Stimulated activated CD4-positive, alpha-beta T cell treated with anti-CD3 and anti-CD28 coated beads, TNF-alpha, amount 100 ng/mL, for 1 hour (primary cell): ENCODE measurements at regions not wholly inside any gene's neighbourhood (a gene's known extent, or its start where the extent isn't known, plus 50 kb on each side); places are given as distances from the start of the nearest gene placed in this dataset.
"Not testable (repeated sequence)": the region's sequence is repeated elsewhere in the genome, so short reads cannot be mapped to it uniquely, and the experiment has no call there.

Experiments used
- DNase-seq, 3 donors: peaks; one replicate each; pipeline ENCODE4 v3.0.0-alpha.2; 2020; ENCODE audit warnings: low read depth in 3 of 3, low spot score in 1 of 3

DNA sequence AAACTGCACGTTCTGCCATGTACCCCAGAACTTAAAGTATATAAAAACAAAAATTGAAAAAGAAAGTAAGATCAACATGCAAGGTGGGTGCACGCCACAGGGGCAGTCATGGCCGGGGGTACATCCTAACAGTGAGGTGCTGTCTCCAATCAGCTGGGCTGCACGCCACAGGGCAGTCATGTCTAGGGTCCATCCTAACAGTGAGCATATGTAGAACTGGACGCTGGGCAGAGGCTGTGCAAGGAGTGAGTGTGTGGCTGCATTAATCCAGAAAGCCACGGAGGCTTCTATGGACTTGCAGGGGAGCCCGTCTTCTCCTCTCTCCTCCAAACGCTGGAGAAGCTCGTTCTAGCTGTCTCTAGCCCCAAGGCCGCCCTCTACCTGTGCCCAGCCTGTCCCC lies 1105.0 kb downstream of the BRD1 start:
- no peak for DNase-seq

DNA sequence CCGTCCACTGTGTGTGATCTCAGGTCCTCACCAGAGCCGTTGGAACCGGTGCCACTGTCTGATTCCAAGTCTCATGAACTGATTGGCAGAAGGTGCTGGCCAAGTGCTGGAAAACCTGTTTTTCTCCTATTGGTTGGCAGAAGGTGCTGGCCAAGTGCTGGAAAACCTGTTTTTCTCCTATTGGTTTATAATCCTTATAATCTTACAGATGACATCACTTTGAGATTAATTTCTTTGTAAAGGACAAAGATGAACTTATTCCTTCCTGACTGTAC lies 1106.3 kb downstream of the BRD1 start:
- DNase-seq, result no peak

DNA sequence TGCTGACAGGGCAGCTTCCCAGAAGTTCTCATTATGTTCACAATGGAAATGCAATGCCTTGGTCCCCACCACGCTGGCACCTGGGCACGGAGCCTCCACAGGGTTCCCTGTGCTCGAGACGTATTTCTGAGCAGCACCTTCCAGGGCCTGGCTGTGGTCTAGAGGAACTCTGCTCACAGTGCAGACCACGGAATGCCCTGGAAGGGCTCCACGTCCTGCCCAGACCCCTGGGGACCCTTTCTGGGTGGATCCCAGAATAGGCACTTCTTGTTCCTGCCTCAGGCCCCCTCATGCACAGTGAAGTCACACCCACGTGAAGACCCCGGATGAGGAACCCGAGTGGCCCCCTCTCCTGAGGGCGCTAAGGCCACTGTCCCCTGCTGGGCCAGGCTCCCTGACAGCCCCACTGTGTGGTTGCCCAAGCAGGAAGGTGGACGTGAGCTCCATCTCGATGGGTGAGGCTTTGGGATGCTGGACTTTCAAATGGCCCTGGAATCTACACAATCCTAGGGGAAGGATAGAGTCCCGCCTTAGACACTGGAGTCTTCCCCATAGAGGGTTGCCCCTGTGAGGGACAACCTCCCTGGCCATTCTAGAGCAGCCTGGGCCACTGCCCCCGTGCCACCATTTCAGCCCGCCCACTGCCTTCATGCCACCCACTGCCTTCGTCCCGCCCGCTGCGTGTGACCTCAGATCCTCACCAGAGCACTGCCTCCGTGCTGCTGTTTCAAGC lies 1106.8 kb downstream of the BRD1 start:
- no peak for DNase-seq

DNA sequence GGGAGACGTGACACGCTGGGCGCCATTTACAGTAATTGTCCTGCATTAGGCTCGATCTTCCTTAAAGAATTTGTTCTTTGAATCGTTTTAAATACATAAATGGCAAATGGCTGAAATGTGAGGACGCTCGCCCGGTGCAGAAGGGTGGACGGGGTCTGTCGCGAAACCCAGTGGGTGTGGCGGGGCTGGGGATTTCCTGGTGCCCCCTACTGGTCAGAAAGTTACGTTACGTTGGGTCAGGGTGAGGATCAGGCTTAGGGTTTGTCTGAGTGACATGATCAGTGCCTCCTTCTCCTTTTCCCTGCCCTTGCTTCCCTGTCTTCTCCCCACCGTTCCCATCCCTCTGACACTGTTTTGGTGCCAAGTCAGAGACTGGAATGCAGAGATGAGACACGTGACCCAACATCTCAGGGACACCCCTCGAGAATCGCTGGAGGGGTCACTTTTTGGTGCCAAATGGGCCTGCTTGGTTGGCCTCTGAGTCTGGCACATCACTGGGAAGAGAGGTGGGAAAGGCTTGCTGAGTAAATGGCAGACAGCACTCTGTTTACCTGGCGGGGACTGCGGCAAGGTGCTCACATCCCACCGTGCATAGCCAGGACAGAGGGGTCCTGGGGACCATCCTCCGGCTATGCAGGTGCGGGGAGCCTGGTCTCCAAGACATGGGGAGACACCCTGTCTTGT lies 1107.6 kb downstream of the BRD1 start:
- DNase-seq, result no peak

DNA sequence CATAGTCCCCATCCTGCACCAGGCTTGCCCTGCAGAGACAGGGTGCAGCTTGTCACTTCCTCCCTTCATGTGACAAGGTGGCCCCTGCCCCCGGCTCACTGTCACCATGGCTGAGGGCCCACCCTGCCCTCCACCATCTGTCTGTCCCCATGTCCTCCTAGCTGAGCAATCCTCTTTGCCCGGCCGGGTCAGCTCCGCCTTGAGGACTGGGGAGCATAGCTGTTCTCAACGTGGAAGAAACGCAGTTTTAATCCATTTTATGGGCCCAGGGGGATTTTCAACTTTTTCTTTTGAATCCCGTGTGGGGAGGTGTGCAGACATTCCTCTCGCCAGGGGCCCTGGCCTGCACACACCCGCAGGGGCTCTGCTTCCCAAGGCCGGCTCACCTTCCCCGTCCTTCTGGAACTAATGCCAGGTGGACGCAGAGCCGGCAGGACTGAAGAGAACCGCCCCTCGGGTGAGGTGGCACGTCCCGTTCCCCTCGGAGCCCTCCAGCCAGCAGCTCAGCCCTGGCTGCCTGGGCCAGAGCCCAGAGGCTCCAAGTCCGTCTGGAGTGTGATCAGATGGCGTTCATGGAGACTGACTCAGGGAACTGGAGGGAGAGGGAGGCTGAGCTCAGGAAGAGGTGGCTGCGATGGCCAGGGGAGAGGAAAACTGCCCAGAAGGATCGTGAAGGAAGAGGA lies 1108.7 kb downstream of the BRD1 start:
- DNase-seq, result no peak

DNA sequence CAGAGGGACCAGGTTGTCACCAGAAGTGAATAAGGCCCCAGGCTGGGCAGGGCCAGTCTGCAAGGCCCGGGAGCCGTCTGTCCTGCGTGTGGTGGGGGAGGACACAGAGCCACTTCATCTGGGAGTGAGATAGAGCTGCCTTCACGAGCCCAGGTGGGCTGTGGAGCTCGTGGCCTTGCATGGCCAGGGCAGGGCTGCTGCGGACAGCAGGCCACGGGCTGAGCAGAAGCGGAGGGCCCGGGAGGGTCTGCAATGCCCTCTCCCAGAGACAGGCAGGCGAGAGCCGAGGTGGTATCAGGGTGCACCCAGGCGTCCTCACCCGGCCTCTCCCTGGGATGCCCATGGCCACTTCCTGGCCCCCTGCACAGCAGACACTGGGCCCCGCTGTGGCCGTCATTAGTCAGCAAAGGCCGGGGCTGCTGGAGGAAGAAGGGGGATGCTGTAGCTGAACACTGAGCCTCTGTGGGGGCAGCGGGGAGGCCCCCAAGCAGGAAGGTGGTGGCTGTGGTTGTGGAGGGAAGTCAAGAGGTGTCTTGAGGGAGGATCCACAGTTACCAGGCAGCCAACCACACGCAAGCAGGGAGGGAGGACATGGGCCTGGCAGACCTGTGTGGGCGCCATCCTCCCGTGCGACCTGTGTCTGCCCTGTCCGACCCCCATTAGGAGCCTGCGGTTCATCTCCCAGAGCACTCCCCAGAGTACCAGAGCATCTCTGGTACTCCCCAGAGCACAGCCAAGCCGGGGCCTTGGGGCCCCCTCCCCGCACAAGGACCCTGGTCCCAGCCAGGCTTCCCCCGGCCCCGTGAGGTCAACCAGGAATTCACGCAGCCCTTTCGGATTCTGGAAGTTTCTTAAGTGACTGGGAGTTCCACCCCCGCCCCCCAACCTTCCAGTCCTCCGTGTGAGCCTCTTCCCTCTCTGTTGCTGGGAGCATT lies 1109.5 kb downstream of the BRD1 start:
- DNase-seq, result no peak

DNA sequence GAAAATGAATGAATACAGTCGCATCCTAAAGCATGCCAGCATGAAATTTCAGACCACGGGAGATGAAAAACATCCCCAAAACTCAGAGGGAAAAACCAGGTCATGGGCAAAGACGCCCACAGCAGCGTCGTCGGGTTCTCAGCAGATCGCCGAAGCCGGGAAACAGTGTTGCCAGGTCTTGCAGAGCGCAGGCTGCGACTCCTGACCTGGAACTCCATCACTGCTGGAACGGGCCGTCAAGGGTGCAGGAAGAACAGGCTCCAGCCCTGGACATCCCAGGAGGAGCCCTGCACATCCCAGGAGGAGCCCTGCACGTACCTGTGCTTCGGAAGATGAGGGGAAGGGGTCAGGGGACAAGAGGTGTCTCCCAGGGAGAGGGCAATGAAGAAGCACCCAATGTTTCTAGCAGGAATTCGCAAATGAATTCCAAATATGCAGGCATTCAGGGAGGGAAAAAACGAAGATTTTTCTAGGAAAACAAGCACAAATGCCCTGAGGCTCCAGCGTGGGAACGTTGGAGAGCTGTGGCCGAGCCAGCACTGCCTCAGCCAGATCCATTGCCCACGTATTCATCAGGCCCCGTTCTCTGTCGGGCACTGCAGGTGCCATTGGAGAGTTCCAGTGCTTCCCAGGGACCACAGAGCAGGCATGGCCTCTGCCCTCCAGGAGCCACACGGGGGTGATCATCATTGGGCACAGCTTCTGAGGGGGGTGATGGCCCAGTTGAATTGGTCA lies 1110.4 kb downstream of the BRD1 start:
- DNase-seq, result no peak

DNA sequence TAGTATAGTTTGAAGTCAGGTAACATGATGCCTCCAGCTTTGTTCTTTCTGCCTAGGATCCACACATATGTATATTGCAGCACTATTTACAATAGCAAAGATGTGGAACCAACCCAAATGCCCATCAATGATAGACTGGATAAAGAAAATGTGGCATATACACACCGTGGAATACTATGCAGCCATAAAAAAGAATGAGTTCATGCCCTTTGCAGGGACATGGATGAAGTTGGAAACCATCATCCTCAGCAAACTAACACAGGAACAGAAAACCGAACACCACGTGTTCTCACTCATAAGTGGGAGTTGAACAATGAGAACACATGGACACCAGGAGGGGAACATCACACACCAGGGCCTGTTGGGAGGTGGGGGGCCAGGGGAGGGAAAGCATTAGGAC lies 1111.5 kb downstream of the BRD1 start:
- not testable (repeated sequence) for DNase-seq

DNA sequence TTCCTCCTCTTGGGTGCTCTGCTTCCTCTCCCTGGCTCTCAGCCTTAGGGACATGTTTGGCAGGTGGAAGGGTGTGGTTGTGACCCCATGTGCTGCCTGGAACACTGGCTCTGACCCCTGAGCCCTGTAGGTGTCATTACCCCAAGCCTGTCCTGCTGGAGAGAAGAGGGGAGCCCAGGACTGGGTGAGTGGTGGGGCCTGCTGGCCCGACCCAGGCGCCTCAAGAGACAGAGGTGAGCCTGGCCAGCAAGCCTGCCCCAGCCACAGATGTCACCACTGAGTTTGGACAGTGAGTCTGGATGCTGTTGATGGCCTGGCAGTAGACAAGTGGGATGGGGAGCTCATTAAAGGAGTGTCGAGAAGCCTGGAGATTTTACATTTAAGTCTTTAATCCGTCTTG lies 1112.2 kb downstream of the BRD1 start:
- DNase-seq, result no peak

DNA sequence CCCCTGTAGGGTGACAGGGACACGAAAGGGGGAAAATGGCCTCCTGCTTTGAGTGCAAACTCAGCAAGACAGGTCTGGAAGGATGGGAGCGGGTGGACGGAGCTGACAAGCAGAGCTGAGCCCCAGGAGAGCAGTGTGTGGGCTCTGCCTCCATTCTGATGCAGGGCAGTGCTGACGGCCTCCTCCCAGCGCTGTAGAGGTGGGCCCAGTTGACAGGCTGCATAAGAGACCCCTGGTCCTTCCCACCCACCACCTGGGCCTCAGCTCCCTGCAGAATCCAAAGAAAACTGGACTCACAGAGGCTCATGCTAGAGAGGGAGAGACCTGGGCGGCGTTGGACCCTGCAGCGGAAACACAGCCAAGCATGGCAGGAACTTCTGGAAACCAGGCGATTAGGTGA lies 1113.4 kb downstream of the BRD1 start:
- DNase-seq, result no peak

DNA sequence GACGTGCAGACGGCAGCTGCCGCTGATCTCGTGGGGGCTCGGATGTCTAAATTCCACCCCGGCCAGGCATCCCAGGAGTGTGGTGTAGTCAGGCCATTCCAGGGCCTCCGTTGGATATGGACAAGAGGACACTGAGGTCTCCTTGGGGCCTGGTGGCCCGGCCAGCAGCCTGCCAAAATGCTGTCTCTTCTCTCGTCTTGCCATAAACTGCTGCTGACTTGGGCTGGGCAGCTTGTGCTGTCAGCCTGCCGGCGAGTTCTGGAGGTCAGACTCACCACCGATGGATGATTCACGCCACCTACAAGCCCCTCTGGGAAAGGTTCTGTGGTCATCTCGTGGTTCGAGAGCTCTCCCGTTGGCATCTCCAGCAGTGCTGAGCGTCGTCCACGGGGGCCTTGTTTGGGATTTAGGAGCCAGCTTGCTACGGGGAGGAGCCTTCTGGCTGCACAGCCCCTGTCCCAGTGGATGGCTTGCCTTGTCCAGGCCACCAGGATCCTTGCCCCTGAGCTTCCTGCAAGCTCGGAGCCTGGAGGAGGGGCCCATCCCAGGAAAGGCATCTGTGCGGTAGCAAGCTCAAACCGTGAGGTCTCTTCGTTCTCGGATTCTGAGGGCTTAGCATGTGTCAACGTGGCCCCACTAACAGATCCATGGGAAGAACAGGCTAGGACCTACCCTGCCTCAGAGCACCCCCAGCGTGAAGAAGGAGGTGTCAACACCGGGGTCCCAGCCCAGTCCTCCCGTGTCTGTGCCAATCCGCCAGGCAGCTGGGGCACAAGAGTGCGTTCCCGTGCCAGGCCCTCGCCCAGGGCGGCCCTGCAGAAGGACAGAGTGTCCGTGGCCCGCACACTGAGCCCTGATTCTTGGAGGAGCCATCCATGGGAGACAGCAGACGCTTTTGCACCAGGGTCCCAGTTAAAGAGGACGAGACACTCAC lies 1114.1 kb downstream of the BRD1 start:
- no peak for DNase-seq

DNA sequence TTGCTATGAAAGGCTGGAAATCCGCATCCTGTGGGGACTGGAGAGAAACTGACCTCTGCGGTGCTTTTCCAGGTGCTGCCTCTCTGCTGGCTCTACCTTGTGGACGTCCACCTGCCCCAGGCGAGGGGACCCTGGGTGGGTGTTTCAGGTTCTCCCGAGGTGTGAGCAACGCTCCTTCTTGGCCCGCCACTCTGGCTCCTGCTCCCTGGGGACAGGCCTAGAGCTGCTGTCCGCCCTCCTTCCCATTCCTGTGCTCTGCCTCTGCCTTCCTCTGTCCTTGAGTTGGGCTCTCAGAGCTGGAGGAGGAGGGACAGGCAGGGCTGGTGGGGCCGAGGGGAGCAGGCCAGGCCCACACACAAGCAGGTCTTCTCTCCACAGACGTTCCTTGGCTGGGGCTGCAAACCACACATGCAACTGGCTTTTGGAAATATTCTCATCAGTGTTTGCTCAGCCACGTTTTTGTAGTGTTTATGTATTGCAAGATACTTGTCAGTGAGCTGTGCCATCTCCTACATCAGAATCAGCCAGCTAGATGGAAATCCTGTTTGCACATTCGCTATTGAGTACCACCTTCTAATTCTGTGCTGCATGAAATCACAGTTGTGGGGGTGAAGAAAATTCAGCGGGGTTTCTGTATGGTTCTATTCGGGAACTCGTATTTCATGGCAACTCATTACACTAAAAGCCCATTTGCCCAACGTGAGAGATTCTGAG lies 1115.0 kb downstream of the BRD1 start:
- no peak for DNase-seq

DNA sequence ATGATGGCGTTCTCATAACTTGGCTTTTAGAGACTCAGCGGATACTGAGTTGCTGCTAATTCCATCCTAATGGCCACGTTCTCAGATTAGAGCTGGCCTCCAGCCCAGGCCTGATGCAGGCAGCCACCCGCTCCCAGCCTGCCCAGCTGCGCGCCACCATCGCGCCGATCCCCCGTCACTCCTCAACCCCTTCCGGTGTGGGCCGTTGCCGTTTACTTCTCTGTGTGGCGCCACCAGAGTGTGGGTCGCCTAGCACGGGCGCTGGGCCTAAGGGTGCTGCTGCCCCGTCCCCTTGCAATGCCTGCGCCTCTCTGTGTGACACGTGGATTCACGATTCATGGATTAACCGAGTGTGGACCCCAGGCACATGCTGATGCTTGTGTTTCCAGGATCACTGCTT lies 1116.0 kb downstream of the BRD1 start:
- DNase-seq, result no peak

DNA sequence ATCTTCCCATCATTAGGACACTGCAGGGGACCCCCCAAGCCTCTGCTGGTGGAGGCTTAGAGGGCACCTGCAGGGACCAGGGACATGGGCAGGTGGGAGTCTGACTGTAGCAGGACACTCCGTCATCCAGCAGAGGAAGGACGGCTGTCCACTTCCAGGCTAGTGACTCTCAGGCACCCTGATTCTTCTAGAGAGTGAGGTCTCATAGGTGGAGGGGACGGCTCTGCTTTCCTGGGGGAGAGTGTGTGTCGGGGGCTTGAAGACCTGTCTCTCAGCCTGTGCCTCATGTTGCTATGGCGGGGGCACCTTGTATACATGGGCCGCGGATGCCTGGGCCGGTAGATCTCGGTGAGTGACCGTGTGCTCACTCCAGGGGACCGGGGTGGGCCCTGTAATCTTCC lies 1116.6 kb downstream of the BRD1 start:
- no peak for DNase-seq

DNA sequence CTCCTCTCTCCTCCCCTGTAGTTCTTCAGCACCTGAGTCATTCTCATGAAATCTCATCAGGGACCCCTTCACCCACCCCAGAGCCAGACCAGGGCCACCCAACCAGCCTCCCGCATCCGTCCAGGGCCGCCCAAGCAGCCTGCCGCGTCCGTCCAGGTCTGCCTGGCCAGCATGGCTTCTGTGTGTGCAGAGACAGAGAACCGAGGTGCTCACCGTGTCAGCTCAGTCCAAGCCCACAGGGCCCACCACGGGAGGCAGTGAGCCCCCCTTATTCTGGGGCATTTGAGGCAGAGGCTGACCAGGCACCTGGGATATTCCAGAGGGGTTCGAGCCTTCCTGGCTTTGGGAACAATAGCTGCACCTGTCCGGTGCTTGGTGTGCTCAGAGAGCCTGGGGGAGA lies 1117.3 kb downstream of the BRD1 start:
- no peak for DNase-seq

DNA sequence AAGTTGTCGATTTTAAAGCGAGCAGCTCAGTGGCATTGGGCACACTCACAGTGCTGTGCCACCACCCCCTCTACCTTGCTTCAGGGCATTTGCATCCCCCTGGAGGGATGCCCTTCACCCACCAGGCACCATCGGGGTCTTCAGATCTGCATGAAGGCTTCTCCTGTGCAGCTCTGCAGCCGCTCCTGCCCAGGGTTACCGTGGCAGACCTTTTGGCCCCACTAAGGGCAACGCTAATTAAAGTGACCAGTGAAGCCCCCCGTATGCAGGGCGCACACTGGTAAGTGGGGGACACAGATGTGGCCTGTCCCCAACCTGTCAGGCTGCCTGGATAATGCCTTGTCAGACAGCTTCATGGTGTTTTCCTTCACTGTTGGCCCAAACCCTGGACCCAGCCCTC lies 1117.7 kb downstream of the BRD1 start:
- no peak for DNase-seq

DNA sequence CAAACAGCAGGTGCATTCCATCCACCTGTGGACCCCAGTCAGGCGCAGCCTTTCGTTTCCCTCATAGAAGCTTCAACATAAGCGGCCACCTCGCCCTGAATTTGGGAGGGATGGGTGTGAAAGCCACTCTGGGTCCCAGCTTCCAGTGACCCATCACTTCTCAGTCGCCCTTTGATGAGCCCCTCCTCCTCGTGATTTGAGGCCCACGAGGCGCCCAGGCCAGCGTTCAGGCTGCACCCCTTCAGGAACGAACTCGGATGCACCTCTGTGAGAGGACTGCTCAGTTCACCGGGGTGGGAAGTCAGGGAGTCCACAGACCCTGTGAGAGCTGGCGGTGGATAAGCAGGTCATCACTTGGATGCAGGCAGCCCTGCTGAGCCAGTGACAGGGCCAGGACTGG lies 1118.2 kb downstream of the BRD1 start:
- DNase-seq, result no peak

DNA sequence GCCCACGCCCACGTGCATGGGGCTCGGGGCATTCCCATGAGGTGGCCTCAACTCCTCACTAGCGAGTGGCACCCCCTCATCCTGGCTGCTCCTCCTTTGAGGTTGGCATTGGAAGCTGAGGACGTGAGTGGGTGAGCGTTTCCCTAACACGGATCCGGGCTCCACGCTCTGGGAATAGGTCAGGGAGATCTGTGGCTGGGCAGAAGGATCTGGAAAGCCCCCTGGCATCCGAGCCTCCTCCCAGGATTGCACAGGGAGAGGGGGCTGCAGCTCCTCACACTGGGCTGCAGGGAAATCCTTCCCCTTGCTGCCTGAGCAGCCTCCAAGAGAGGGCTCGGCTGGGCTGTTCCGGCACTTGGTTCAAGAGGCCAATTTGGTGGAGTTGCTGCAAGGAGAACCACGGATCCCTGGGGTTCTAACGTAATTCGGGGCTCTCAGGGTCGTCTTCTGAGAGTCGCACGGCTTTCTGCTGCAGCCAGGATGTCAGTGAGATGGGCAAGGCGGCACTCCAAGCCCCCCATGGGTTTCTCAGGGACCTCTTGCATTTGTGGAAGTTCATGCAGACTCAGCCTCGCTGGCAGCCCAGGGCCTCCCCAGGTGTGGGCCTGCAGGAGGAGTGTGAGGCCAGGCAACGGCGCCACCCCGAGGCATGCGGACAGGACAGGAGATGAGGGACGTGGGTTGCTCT lies 1119.0 kb downstream of the BRD1 start:
- no peak for DNase-seq
